ENCODE measurements at regions not wholly inside any gene's neighbourhood (a gene's known extent, or its start where the extent isn't known, plus 50 kb on each side); places are given as distances from the start of the nearest gene placed in this dataset.

- no peaks in the 10 kb centered on the region for H3K27me3 ChIP-seq (replicated peaks; ENCODE audit: insufficient read depth)
- H3K36me3 ChIP-seq = no peaks in the 10 kb centered on the region
- TF ChIP-seq CTCF (IDR thresholded peaks at IDR 0.05) (no peak), POLR2AphosphoS5 (IDR thresholded peaks at IDR 0.05) (no peak)
- intact Hi-C loops (cut with DNase I) = no loop called here
- no peaks in the 10 kb centered on the region for H3K4me1 ChIP-seq (replicated peaks)
- DNase-seq (ENCODE audit: low spot score) = no peak
- no peak overlapping the region for H3K4me3 ChIP-seq
- 68% methylated on average over 4 of the region's 4 CpGs for WGBS
- no peak overlapping the region for H3K27ac ChIP-seq
- H3K9me3 ChIP-seq = no peaks in the 10 kb centered on the region
Measured at GRCh38 chr6:142500250-142500786, 198.5 kb downstream of the ADGRG6 start.

- Histone ChIP-seq H3K9me3 (no peaks in the 10 kb centered on the region), H3K27ac (no peak overlapping the region), H3K36me3 (no peaks in the 10 kb centered on the region), H3K27me3 (replicated peaks; ENCODE audit: insufficient read depth) (no peaks in the 10 kb centered on the region), H3K4me1 (replicated peaks) (no peaks in the 10 kb centered on the region), H3K4me3 (no peak overlapping the region)
- WGBS = 97% methylated on average over 3 of the region's 3 CpGs
- no peak for DNase-seq (ENCODE audit: low spot score)
- no peak for TF ChIP-seq POLR2A (IDR thresholded peaks at IDR 0.05)
- intact Hi-C loops (cut with DNase I) = no loop called here
Measured at GRCh38 chr6:142501795-142502194, 200.0 kb downstream of the ADGRG6 start.

- DNase-seq (ENCODE audit: low spot score) = no peak
- no peak for TF ChIP-seq POLR2AphosphoS5 (IDR thresholded peaks at IDR 0.05)
- TF ChIP-seq CTCF (IDR thresholded peaks at IDR 0.05) = no peak
- no peak for TF ChIP-seq POLR2A (IDR thresholded peaks at IDR 0.05)
- Histone ChIP-seq H3K27me3 (replicated peaks; ENCODE audit: insufficient read depth) (no peaks in the 10 kb centered on the region), H3K36me3 (no peaks in the 10 kb centered on the region), H3K4me3 (no peak overlapping the region), H3K27ac (no peak overlapping the region), H3K9me3 (no peaks in the 10 kb centered on the region), H3K4me1 (replicated peaks) (no peaks in the 10 kb centered on the region)
- 57% methylated on average over 4 of the region's 4 CpGs for WGBS
- intact Hi-C loops (cut with DNase I) = no loop called here
Measured at GRCh38 chr6:142507065-142507464, 205.3 kb downstream of the ADGRG6 start.

GRCh38 chr6:142510211-142510610 lies 208.4 kb downstream of the ADGRG6 start:
- H3K36me3 ChIP-seq = no peaks in the 10 kb centered on the region
- TF ChIP-seq POLR2A (IDR thresholded peaks at IDR 0.05) (no peak), CTCF (IDR thresholded peaks at IDR 0.05) (no peak), POLR2AphosphoS5 (IDR thresholded peaks at IDR 0.05) (no peak)
- no peaks in the 10 kb centered on the region for H3K4me1 ChIP-seq (replicated peaks)

GRCh38 chr6:142518126-142518525 lies 216.3 kb downstream of the ADGRG6 start:
- Histone ChIP-seq H3K4me1 (replicated peaks) (no peaks in the 10 kb centered on the region), H3K36me3 (no peaks in the 10 kb centered on the region), H3K27me3 (replicated peaks; ENCODE audit: insufficient read depth) (no peaks in the 10 kb centered on the region), H3K27ac (no peak overlapping the region), H3K9me3 (no peaks in the 10 kb centered on the region), H3K4me3 (no peak overlapping the region)
- DNase-seq (ENCODE audit: low spot score) = no peak
- no peak for TF ChIP-seq POLR2A (IDR thresholded peaks at IDR 0.05)
- TF ChIP-seq CTCF (IDR thresholded peaks at IDR 0.05) = no peak
- no peak for TF ChIP-seq POLR2AphosphoS5 (IDR thresholded peaks at IDR 0.05)
- intact Hi-C loops (cut with DNase I) = no loop called here
- WGBS = 59% methylated on average over 3 of the region's 3 CpGs

More at GRCh38 chr6:142510211-142510610, 208.4 kb downstream of the ADGRG6 start:
- 67% methylated on average over 3 of the region's 3 CpGs for WGBS
- no peaks in the 10 kb centered on the region for H3K9me3 ChIP-seq
- intact Hi-C loops (cut with DNase I) = no loop called here
- no peak for DNase-seq (ENCODE audit: low spot score)
- H3K4me3 ChIP-seq = no peak overlapping the region
- no peak overlapping the region for H3K27ac ChIP-seq
- H3K27me3 ChIP-seq (replicated peaks; ENCODE audit: insufficient read depth) = no peaks in the 10 kb centered on the region
